Activated CD4-positive, alpha-beta memory T cell treated with anti-CD3 and anti-CD28 coated beads, Interleukin-2, amount 10 ng/mL, durations not matched to agents 7 days and 5 days (primary cell): ENCODE measurements at regions not wholly inside any gene's neighbourhood (a gene's known extent, or its start where the extent isn't known, plus 50 kb on each side); places are given as distances from the start of the nearest gene placed in this dataset.

Source experiments
- CTCF ChIA-PET: fragments of 350-600 bp; sonication (Branson Sonifier 250); formaldehyde crosslinking; loops from one replicate; lab custom pipeline; 2021; ENCODE audit warnings: antibody characterized with exemption, inconsistent platforms; lab: Charles Lee
- POLR2A ChIA-PET: fragments of 350-600 bp; sonication (Branson Sonifier 250); formaldehyde crosslinking; loops from one replicate; lab custom pipeline; 2021; ENCODE audit warnings: antibody characterized with exemption; lab: Charles Lee
- DNase-seq: peaks from one replicate; pipeline ENCODE4 v3.0.0-alpha.2; 2020
- H3K27ac Mint-ChIP-seq: one replicate; pipeline ENCODE4 v1.8.0; 2021; ENCODE audit warnings: mild to moderate bottlenecking, mixed read lengths
- H3K27me3 Mint-ChIP-seq: one replicate; pipeline ENCODE4 v1.8.0; 2021; ENCODE audit warnings: mixed read lengths
- H3K36me3 Mint-ChIP-seq: one replicate; pipeline ENCODE4 v1.8.0; 2021; ENCODE audit warnings: low read depth, mixed read lengths
- H3K4me1 Mint-ChIP-seq: one replicate; pipeline ENCODE4 v1.8.0; 2021; ENCODE audit warnings: mixed read lengths
- H3K4me3 Mint-ChIP-seq: one replicate; pipeline ENCODE4 v1.8.0; 2021; ENCODE audit warnings: mild to moderate bottlenecking, mixed read lengths
- H3K9me3 Mint-ChIP-seq: one replicate; pipeline ENCODE4 v1.8.0; 2021; ENCODE audit warnings: mixed read lengths

DNA sequence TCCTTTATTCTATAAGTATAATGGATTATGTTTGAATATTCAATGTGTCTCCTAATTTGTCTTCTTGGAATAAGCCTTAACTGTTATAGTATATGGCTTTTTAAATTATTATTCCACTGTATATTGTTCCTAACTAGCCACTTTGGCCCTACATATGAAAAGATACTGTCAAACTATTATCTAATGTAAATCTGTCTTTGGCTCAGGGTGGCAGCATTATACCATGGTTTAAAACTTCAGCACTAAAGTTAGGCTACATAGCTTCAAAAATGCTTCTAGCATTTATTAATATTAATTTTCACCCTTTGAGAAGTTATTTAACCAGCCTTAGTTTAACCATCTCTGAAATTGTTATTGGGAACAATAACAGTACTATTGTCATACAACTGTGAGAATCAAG, 543.1 kb upstream of the MBL2 start:
- H3K27ac Mint-ChIP-seq = no peak overlapping the region
- no peak overlapping the region for H3K4me3 Mint-ChIP-seq
- peaks cover 4% of the 10 kb centered on the region for H3K9me3 Mint-ChIP-seq
- no peaks in the 10 kb centered on the region for H3K36me3 Mint-ChIP-seq
- no peaks in the 10 kb centered on the region for H3K4me1 Mint-ChIP-seq
- ChIA-PET POLR2A (no interaction called here), CTCF (no interaction called here)
- no peak for DNase-seq
- no peaks in the 10 kb centered on the region for H3K27me3 Mint-ChIP-seq

DNA sequence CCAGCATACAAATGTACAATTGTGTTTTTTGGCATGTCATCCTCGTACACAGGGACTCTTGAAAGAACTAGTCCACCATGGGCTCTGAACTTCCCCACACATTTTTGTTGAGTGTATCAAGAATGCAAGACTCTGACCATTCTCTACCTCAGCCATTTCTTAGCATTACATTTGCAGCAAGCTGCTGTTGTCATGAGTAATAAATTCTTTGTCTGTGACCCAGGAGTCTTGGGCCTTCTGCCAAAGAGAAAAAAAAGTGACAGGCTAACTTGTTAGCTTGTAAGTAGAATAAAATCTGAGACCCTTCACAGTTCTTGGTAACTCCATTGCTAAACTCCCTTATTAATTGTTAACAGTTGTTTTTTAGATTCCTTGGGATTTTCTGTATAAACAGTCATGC, 542.3 kb upstream of the MBL2 start:
- no peak overlapping the region for H3K27ac Mint-ChIP-seq
- CTCF ChIA-PET = no interaction called here
- H3K9me3 Mint-ChIP-seq = peaks cover 4% of the 10 kb centered on the region
- no peak for DNase-seq
- H3K4me1 Mint-ChIP-seq = no peaks in the 10 kb centered on the region
- POLR2A ChIA-PET = no interaction called here
- H3K27me3 Mint-ChIP-seq = no peaks in the 10 kb centered on the region
- H3K36me3 Mint-ChIP-seq = no peaks in the 10 kb centered on the region
- no peak overlapping the region for H3K4me3 Mint-ChIP-seq

DNA sequence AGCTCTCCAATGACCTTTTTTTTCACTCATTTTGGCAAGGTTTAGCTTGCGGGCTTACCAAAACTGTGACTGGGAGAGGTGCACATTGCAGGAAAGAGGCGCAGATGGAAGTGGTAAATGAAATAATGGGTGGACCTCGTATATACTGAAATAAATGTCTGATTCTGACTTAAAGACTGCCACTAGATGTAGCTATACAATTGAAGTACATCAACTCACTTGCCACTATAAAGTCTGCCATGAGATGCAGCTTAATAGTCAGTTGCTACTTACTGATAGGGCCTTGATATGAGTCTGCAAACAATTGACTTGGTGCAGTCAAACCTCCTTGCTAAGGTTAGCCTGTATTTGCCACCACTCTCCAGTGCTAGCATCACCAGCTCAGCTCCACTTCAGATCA, 525.9 kb upstream of the MBL2 start:
- no peaks in the 10 kb centered on the region for H3K4me1 Mint-ChIP-seq
- ChIA-PET POLR2A (no interaction called here), CTCF (no interaction called here)
- peaks cover 14% of the 10 kb centered on the region for H3K9me3 Mint-ChIP-seq
- no peak for DNase-seq
- H3K4me3 Mint-ChIP-seq = no peak overlapping the region
- no peaks in the 10 kb centered on the region for H3K27me3 Mint-ChIP-seq
- no peak overlapping the region for H3K27ac Mint-ChIP-seq
- no peaks in the 10 kb centered on the region for H3K36me3 Mint-ChIP-seq

DNA sequence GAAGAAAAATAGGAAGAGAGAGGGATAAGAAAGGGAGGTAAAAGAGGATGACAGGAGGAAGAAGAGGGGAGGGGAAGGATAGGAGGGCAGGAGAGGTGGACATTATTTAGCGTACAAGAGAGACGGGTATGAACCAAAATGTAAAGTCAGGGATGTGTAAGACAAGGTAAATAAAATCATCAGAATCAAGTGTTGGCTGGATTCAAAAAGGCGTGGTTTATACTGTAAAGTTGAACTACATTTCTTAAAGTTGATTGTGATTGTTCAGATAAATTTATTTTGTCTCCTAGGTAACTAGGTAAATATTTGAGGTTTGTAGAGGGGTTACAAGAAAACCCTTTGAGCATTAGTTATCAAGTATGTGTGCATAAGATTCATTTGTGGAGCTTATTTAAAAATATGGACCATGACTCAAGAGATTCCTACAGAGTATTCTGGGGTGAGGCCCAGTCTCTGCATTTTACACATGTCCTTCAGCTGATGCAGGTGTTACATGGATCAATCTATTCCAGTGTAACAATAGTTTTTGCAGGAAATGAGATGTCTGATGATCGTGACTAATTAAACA, 512.1 kb upstream of the MBL2 start:
- ChIA-PET CTCF (no interaction called here), POLR2A (no interaction called here)
- Mint-ChIP-seq H3K4me1 (no peaks in the 10 kb centered on the region), H3K9me3 (peaks cover 14% of the 10 kb centered on the region), H3K36me3 (no peaks in the 10 kb centered on the region), H3K27ac (no peak overlapping the region), H3K4me3 (no peak overlapping the region), H3K27me3 (no peaks in the 10 kb centered on the region)
- no peak for DNase-seq

DNA sequence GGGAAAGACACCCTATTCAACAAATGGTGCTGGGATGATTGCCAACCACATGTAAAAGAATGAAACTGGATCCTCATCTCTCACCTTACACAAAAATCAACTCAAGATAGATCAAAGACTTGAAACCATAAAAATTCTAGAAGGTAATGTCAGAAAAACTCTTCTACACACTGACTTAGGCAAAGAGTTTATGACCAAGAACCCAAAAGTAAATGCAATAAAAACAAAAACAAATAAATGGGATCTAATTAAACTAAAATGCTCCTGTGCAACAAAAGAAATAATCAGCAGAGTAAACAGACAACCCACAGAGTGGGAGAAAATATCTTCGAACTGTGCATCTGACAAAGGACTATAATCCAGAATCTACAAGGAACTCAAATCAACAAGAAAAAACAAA, 504.2 kb upstream of the MBL2 start:
- H3K27ac Mint-ChIP-seq = no peak overlapping the region
- DNase-seq = no peak
- peaks cover 22% of the 10 kb centered on the region for H3K9me3 Mint-ChIP-seq
- ChIA-PET CTCF (no interaction called here), POLR2A (no interaction called here)
- H3K4me3 Mint-ChIP-seq = no peak overlapping the region
- H3K27me3 Mint-ChIP-seq = no peaks in the 10 kb centered on the region
- H3K36me3 Mint-ChIP-seq = no peaks in the 10 kb centered on the region
- H3K4me1 Mint-ChIP-seq = no peaks in the 10 kb centered on the region

DNA sequence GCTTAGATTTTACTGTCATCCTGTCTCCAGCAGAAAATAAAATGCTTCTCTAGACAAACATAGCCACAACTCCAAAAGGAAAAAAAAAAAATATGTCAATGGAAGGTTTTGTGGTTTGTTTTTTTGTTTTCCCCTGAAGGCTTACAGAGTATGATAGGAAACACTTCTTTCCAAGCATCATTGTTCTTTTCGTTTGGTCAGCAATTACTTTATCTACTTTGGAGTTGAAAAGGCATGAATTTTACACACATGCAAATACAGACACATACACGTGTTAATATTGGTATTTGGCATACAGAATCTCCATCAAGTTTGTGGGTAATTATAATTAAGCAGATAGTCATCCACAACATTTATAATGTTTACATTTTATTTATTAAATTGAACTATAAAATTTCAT, 496.9 kb upstream of the MBL2 start:
- H3K27ac Mint-ChIP-seq = no peak overlapping the region
- H3K36me3 Mint-ChIP-seq = no peaks in the 10 kb centered on the region
- DNase-seq = no peak
- no peak overlapping the region for H3K4me3 Mint-ChIP-seq
- H3K4me1 Mint-ChIP-seq = no peaks in the 10 kb centered on the region
- H3K27me3 Mint-ChIP-seq = no peaks in the 10 kb centered on the region
- ChIA-PET POLR2A (no interaction called here), CTCF (no interaction called here)
- peaks cover 8% of the 10 kb centered on the region for H3K9me3 Mint-ChIP-seq

DNA sequence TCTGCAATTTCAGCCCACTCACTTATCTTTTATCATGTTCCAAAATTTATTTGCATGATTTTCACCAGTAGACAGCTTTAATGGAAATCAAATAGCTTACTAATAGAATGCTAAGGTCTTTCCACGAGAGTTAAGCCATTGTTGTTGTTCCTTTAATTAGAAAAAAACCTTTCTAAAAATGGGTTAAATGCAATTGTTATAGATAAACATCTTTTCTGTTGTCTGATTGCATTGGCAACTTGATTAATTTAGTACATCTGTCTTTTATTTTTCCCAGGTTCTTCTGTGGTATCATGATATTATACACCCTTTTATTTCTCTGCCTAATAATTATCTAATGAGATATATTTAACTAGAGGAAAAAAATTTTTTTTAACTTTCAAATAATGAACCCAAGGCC, 487.6 kb upstream of the MBL2 start:
- CTCF ChIA-PET = no interaction called here
- H3K4me3 Mint-ChIP-seq = no peak overlapping the region

DNA sequence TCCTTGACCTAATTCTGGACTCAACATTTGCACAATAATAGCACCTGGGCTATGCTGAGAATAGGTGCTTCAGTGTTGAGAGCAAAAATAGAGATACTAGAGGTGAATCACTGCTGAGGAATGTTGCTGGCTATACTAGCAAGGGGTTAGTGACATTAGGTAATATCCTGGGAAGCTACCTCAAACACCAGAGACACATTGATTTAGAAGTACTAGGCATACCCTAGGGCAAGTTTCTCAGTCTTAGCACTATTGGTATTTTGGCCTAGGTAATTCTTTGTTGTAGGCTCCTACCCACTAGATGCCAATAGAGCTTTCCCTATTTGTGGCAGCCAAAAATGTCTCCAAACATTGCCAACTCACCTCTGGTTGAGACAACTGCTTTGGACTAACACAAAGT, 484.0 kb upstream of the MBL2 start:
- Mint-ChIP-seq H3K27ac (no peak overlapping the region), H3K4me1 (no peaks in the 10 kb centered on the region), H3K4me3 (no peak overlapping the region), H3K36me3 (no peaks in the 10 kb centered on the region), H3K27me3 (no peaks in the 10 kb centered on the region), H3K9me3 (peaks cover 17% of the 10 kb centered on the region)
- CTCF ChIA-PET = no interaction called here
- POLR2A ChIA-PET = no interaction called here
- DNase-seq = no peak

More for the DNA sequence above, 487.6 kb upstream of the MBL2 start:
- Mint-ChIP-seq H3K9me3 (peaks cover 9% of the 10 kb centered on the region), H3K27me3 (no peaks in the 10 kb centered on the region), H3K36me3 (no peaks in the 10 kb centered on the region), H3K27ac (no peak overlapping the region), H3K4me1 (no peaks in the 10 kb centered on the region)
- POLR2A ChIA-PET = no interaction called here
- no peak for DNase-seq

DNA sequence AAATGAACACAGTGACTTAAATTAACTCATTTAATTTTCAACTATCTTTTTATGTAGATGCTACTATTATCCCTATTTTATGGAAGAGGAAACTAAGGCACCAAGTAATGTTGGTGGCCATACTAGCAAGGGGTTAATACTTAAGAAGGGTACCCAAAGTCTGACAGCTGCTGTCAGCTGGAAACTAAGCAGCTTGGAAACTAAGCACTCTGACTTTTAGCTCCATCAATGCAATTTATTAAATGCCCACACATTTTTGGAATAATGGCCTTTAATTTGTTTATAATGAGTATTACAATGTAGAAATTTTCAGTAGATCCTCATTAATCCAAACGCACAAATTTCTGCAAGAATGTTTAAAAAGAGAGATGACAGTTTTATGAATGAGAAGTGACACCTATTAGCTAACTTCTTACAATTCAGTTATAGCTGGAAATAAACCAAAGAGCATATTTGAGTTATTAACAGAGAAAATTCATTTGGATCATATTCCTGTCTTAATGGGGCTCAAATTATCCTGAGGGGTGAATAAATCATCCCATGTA, 483.1 kb upstream of the MBL2 start:
- CTCF ChIA-PET = no interaction called here
- DNase-seq = no peak
- Mint-ChIP-seq H3K36me3 (no peaks in the 10 kb centered on the region), H3K27me3 (no peaks in the 10 kb centered on the region), H3K9me3 (peaks cover 17% of the 10 kb centered on the region), H3K27ac (no peak overlapping the region), H3K4me3 (no peak overlapping the region), H3K4me1 (no peaks in the 10 kb centered on the region)
- POLR2A ChIA-PET = no interaction called here

DNA sequence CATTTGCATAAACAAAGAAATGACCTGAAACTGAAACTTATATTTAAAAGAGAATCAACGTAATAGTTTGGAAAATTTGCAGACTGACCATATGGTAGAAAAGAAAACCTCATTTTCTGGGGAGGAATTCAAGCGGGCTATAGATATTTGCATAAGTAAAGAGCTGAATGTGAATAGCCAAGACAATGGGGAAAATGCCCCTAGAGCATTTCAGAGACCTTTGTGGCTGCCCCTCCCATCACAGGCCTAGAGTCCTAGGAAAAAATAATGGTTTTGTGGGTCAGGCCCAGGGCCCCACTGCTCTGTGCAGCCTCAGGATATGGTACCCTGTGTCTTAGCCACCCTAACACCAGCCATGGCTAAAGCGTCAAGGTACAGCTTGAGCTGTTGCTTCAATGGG, 480.6 kb upstream of the MBL2 start:
- ChIA-PET CTCF (no interaction called here), POLR2A (no interaction called here)
- H3K27me3 Mint-ChIP-seq = no peaks in the 10 kb centered on the region
- no peak for DNase-seq
- H3K4me3 Mint-ChIP-seq = no peak overlapping the region
- H3K4me1 Mint-ChIP-seq = no peaks in the 10 kb centered on the region
- H3K27ac Mint-ChIP-seq = no peak overlapping the region
- H3K36me3 Mint-ChIP-seq = no peaks in the 10 kb centered on the region
- H3K9me3 Mint-ChIP-seq = peaks cover 20% of the 10 kb centered on the region

DNA sequence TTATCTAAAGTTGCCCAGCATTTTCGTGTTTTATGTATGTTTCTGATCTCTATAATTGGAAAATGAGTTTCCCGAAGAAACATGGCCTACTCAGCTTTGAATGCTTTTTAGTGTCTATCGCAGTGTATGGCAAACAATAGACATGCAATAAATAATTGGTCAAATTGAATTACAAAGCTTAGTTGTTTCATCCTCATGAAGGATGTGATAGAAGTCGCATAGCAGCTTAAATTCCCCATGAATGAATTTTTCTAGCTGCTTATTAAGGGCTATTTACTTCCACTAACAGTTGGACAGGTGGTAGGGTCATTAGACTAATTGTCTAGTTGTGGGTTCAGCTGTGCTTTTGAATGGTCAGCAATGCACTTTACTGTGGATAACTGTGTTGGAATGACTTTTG, 467.3 kb upstream of the MBL2 start:
- H3K27me3 Mint-ChIP-seq = no peaks in the 10 kb centered on the region
- no peak overlapping the region for H3K27ac Mint-ChIP-seq
- no peak overlapping the region for H3K4me3 Mint-ChIP-seq
- H3K9me3 Mint-ChIP-seq = peaks cover 2% of the 10 kb centered on the region
- POLR2A ChIA-PET = no interaction called here
- CTCF ChIA-PET = no interaction called here
- no peaks in the 10 kb centered on the region for H3K4me1 Mint-ChIP-seq
- no peak for DNase-seq
- no peaks in the 10 kb centered on the region for H3K36me3 Mint-ChIP-seq

DNA sequence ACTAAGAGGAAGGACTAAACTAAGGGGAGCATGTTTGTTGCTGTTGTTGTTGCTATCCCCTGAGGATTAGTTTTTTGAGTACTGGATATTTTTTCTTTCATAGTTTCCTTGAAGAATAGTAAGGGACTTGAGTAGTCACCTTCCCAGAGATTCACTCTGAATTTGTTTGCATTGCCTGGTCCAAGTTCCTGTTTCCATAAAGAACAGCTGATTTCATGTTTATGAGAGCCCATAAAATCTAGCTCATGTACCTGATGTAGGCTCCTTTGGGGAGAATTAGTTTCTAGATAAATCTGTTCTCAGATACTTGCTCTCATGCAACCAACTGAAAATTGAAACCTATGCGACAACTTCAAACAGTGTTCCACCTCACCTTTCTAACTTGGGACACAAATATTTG, 464.4 kb upstream of the MBL2 start:
- ChIA-PET CTCF (no interaction called here), POLR2A (no interaction called here)
- no peaks in the 10 kb centered on the region for H3K4me1 Mint-ChIP-seq
- H3K27me3 Mint-ChIP-seq = no peaks in the 10 kb centered on the region
- H3K27ac Mint-ChIP-seq = no peak overlapping the region
- H3K4me3 Mint-ChIP-seq = no peak overlapping the region
- H3K36me3 Mint-ChIP-seq = no peaks in the 10 kb centered on the region
- H3K9me3 Mint-ChIP-seq = peaks cover 6% of the 10 kb centered on the region
- DNase-seq = no peak

DNA sequence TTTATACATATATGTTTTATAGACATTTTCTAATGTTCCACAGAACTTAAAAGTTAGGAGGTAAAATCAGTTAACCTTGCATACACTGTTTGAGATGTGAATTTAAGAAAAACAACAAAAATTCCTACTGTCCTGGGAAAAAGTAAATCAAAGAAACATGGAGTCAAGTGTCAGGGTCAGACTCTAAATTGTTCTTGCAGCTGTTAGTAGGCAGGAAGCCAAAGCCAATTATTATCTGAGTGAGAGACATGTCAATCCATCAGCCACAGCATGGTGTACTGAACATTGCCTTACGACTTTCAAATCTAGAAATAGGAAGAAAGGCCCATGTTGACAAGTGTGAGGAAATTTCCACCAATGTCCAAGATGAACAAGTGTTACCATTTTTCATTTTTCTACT, 461.2 kb upstream of the MBL2 start:
- POLR2A ChIA-PET = no interaction called here
- no peaks in the 10 kb centered on the region for H3K4me1 Mint-ChIP-seq
- H3K27me3 Mint-ChIP-seq = no peaks in the 10 kb centered on the region
- no peak overlapping the region for H3K27ac Mint-ChIP-seq
- no peak overlapping the region for H3K4me3 Mint-ChIP-seq
- peaks cover 5% of the 10 kb centered on the region for H3K9me3 Mint-ChIP-seq
- CTCF ChIA-PET = no interaction called here
- H3K36me3 Mint-ChIP-seq = no peaks in the 10 kb centered on the region
- DNase-seq = no peak

DNA sequence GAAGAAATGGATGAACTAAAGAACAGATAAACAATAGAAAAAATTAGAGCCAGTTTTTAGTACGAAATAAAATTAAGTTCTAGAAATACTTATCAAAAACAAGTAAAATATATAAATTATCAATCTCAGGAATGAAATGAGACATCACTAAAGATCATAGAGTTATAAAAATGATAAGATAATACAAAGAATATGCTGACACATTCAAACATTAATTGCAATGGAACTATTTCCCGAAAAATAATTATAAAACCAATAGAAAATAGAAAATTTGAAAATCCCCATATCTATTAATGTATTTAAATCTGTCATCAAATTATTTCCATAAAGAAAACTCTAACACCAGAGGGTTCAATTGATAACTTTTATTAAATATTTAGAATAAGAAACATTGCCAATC, 458.1 kb upstream of the MBL2 start:
- Mint-ChIP-seq H3K36me3 (no peaks in the 10 kb centered on the region), H3K9me3 (peaks cover 5% of the 10 kb centered on the region), H3K4me3 (no peak overlapping the region), H3K4me1 (no peaks in the 10 kb centered on the region), H3K27me3 (no peaks in the 10 kb centered on the region), H3K27ac (no peak overlapping the region)
- POLR2A ChIA-PET = no interaction called here
- CTCF ChIA-PET = no interaction called here
- no peak for DNase-seq
